Activated CD4-positive, alpha-beta T cell treated with anti-CD3 and anti-CD28 coated beads, Interleukin-2, amount 10 ng/mL, durations not matched to agents 24 days and 14 days (primary cell): ENCODE measurements at regions not wholly inside any gene's neighbourhood (a gene's known extent, or its start where the extent isn't known, plus 50 kb on each side); places are given as distances from the start of the nearest gene placed in this dataset.
"Not testable (repeated sequence)": the region's sequence is repeated elsewhere in the genome, so short reads cannot be mapped to it uniquely, and the experiment has no call there.

Experiments
- DNase-seq: peaks from one replicate; pipeline ENCODE4 v3.0.0; 2022
- H3K27ac Mint-ChIP-seq: one replicate; pipeline ENCODE4 v1.8.0; 2022; ENCODE audit warnings: mild to moderate bottlenecking, mixed read lengths
- H3K27me3 Mint-ChIP-seq: one replicate; pipeline ENCODE4 v1.8.0; 2022; ENCODE audit warnings: mixed read lengths
- H3K36me3 Mint-ChIP-seq: one replicate; pipeline ENCODE4 v1.8.0; 2022; ENCODE audit warnings: low read depth, mild to moderate bottlenecking, mixed read lengths
- H3K4me1 Mint-ChIP-seq: one replicate; pipeline ENCODE4 v1.8.0; 2021; ENCODE audit warnings: mixed read lengths
- H3K4me3 Mint-ChIP-seq: one replicate; pipeline ENCODE4 v1.8.0; 2022; ENCODE audit warnings: mild to moderate bottlenecking, moderate library complexity, mixed read lengths
- H3K9me3 Mint-ChIP-seq: one replicate; pipeline ENCODE4 v1.8.0; 2021; ENCODE audit warnings: mixed read lengths
- intact Hi-C: fragments of 100-400 bp; cut with micrococcal nuclease; formaldehyde crosslinking; loops from one replicate; pipeline ENCODE4 v1.15.1; 2023

DNA sequence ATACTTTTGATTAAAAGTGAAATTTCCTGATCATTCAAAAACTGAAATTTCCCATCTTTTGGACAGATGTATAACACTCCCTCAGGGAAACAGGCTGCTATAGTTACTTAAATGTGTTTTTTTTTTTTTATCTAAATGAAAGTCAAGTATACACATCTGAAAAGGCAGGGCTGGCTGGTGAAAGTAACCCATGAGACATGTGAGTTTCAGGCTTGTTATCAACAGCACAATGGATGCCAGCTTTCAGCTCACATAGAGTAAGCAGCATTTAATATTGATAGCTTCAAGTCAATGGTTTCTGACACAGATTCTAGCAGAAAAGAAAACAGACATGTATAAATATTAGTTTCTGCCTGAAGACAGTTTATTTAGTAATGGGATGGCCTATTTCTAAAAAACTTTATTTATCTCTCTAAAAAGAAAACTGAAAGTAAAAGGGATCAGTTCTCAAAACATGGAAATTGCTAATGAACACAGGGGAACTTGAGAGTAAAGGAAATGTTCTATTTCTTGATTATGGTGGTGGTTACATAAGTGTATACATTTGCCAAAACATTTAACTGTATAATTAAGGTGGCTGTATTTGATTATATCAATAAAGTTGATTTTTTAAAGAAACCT is 89.7 kb upstream of the CMC1 start:
- Mint-ChIP-seq H3K4me1 (peaks cover 2% of the 10 kb centered on the region), H3K4me3 (peak overlapping the region; percentile 32), H3K9me3 (peaks cover 8% of the 10 kb centered on the region), H3K36me3 (no peaks in the 10 kb centered on the region), H3K27ac (no peak overlapping the region), H3K27me3 (no peaks in the 10 kb centered on the region)
- DNase-seq, result no peak
- intact Hi-C loops, result no loop called here

DNA sequence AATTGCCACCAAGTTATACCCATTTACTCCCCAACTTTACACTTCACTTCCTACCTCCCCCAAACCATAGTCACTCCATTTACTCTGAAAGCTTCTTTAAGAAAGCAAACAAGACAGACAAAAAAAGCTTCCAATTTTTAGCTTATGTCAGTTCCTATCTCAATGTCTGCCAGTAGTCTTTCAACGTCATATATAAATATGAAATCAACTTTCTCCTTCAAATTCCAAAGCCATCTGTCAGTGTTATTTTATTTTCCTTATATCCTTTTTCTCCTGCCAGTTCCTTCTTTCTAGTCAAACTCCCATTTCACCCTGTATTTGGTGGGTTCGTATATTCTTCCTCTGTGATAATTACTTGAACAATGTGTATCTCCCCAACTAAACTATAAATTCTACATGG is 85.8 kb upstream of the CMC1 start:
- Mint-ChIP-seq H3K4me3 (no peak overlapping the region), H3K27ac (no peak overlapping the region), H3K27me3 (no peaks in the 10 kb centered on the region), H3K36me3 (no peaks in the 10 kb centered on the region), H3K9me3 (peaks cover 12% of the 10 kb centered on the region), H3K4me1 (peaks cover 2% of the 10 kb centered on the region)
- no peak for DNase-seq
- intact Hi-C loops, result no loop called here

DNA sequence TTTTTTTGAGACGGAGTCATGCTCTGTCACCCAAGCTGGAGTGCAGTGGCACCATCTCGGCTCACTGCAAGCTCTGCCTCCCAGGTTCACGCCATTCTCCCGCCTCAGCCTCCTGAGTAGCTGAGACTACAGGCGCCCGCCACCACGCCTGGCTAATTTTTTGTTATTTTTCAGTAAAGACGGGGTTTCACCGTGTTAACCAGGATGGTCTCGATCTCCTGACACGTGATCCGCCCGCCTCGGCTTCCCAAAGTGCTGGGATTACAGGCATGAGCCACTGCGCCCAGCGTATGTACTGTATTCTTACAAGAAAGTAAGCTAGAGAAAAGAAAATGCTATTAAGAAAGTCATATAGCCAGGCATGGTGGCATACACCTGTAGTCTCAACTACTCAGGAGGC is 84.8 kb upstream of the CMC1 start:
- DNase-seq, H3K4me1 Mint-ChIP-seq, H3K27me3 Mint-ChIP-seq, H3K27ac Mint-ChIP-seq, H3K4me3 Mint-ChIP-seq, intact Hi-C loops, H3K36me3 Mint-ChIP-seq: not testable (repeated sequence)
- peaks cover 12% of the 10 kb centered on the region for H3K9me3 Mint-ChIP-seq

DNA sequence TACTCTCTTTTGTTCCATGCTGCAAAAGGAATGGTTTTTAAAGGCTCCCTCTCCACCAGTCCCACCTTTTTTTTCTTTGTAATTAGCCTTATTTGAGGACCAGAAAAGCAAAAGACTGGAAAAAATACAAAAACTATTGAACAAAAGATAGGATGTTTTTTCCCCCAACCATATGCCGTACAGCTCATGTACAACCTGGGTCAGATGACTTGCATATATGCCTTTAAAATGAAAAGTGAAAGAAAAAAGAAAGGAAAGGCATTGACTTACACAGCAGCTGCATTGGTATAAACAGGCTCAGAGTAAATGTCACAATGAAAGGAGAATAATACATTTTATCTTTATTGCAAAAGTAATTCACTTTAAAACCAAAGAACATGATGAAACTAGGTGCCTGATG is 69.5 kb upstream of the CMC1 start:
- Mint-ChIP-seq H3K27ac (peak overlapping the region; percentile 81), H3K27me3 (peaks cover 4% of the 10 kb centered on the region), H3K9me3 (peaks cover 13% of the 10 kb centered on the region), H3K4me3 (peak overlapping the region; percentile 55), H3K4me1 (peaks cover 7% of the 10 kb centered on the region), H3K36me3 (peaks cover 11% of the 10 kb centered on the region)
- intact Hi-C loops, result loop anchor here (2.0 kb wide), 1 partner anchor 69 kb away; the partner anchor contains the start of gene CMC1
- peak; percentile 60 for DNase-seq

DNA sequence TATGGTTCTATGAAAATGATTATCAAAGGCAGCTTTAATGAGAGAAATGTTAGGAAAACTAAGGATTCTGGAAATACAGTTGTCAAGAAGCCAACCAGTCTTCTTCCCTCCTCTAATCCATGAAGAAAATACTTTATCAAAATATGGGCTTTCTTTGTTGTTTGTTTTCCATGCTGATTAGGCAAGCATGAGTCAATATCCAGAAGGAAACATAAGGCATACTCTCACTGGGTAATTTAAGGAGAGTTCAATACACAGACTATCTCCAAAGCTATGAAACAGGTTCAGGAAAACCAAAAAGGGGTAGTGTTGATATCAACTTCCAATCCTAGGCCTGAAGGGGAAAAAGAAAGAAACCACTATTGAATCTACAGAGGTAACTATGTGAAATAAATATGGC is 68.7 kb upstream of the CMC1 start:
- Mint-ChIP-seq H3K9me3 (peaks cover 13% of the 10 kb centered on the region), H3K36me3 (peaks cover 11% of the 10 kb centered on the region), H3K4me3 (no peak overlapping the region), H3K4me1 (peaks cover 7% of the 10 kb centered on the region), H3K27me3 (peaks cover 4% of the 10 kb centered on the region), H3K27ac (no peak overlapping the region)
- intact Hi-C loops, result loop anchor here (2.0 kb wide), 1 partner anchor 68 kb away; the partner anchor contains the start of gene CMC1
- DNase-seq, result no peak

DNA sequence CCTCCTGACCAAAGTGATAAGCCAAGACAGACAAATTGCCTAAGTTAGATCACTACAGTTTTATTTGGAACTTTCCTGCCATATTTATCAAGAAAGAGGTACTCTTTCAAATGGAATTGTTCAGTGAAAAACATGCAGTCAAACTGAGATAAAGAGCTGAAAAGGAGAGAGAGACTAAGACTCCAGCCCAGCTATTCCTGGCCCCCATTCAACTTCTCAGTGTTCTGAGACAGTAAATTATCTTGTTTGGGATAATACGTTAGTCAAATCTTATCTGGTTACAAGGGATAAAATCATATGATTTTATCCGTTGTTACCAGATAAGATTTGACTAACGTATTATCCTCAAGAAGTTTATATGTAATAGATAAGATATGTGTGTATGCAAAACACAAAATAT is 67.6 kb upstream of the CMC1 start:
- H3K4me3 Mint-ChIP-seq, result no peak overlapping the region
- H3K27me3 Mint-ChIP-seq, result peaks cover 4% of the 10 kb centered on the region
- H3K9me3 Mint-ChIP-seq, result peaks cover 13% of the 10 kb centered on the region
- DNase-seq, result no peak
- peaks cover 11% of the 10 kb centered on the region for H3K36me3 Mint-ChIP-seq
- H3K27ac Mint-ChIP-seq, result no peak overlapping the region
- peaks cover 7% of the 10 kb centered on the region for H3K4me1 Mint-ChIP-seq
- intact Hi-C loops, result loop anchor here (2.0 kb wide), 1 partner anchor 67 kb away; the partner anchor contains the start of gene CMC1

DNA sequence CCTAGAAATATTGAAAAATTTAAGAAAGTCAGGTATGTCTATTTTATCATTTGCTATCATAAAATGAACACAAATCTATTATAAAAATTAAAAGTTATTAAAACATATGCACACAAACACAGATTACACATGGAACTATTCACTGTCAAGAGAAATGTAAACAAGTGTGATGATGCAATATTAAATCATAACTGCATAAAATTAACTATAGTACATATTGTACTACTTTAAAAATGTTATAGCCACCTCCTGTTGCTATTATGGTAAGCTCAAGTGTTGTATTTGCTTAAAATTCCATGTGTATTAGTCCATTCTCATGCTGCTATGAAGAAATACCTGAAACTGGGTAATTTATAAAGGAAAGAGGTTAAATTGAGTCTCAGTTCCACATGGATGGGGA is 54.7 kb upstream of the CMC1 start:
- peaks cover 6% of the 10 kb centered on the region for H3K9me3 Mint-ChIP-seq
- DNase-seq, result no peak
- H3K36me3 Mint-ChIP-seq, result no peaks in the 10 kb centered on the region
- H3K4me1 Mint-ChIP-seq, result no peaks in the 10 kb centered on the region
- no peaks in the 10 kb centered on the region for H3K27me3 Mint-ChIP-seq
- no peak overlapping the region for H3K4me3 Mint-ChIP-seq
- intact Hi-C loops, result no loop called here
- no peak overlapping the region for H3K27ac Mint-ChIP-seq

DNA sequence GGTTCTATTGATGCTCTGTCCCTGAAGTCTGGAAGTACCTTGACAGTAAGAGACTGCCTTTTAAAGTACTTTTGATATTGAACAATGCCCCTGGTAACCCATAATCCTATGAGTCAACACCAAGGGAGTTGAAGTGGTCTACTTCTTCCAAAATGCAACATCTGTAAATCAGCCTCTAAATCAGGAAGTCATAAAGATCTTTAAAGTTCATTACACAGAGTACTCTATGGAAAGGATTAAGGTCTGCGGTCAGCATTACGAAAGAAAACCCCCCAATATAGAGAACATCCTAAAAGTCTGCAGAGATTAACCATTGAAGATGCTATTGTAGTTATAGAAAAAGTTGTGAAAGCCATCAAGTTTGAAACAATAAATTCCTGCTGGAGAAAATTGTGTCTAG is 52.7 kb upstream of the CMC1 start:
- intact Hi-C loops, result no loop called here
- no peaks in the 10 kb centered on the region for H3K4me1 Mint-ChIP-seq

DNA sequence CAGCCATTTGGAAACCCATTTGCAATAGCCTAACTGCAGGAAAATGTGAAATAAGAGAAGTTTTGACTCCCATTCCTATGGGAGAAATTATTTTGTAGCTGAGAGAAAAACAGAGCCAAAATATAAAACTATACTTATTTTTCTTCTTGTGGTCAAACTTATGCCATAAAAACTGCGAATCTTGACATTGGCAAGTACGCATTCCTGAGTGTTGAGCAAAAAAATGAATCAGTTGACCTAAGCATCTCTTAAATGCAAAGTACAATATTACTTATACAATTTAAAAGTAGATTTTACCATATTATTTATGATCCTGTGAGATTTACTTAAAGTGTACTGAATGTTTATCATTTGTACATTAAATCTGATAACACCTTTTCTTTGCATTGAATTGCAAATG is 50.1 kb upstream of the CMC1 start:
- Mint-ChIP-seq H3K27ac (no peak overlapping the region), H3K36me3 (no peaks in the 10 kb centered on the region), H3K27me3 (no peaks in the 10 kb centered on the region), H3K9me3 (no peaks in the 10 kb centered on the region), H3K4me1 (no peaks in the 10 kb centered on the region), H3K4me3 (no peak overlapping the region)
- no peak for DNase-seq
- intact Hi-C loops, result no loop called here

More for the DNA sequence above, 52.7 kb upstream of the CMC1 start:
- no peak overlapping the region for H3K4me3 Mint-ChIP-seq
- no peaks in the 10 kb centered on the region for H3K27me3 Mint-ChIP-seq
- H3K36me3 Mint-ChIP-seq, result no peaks in the 10 kb centered on the region
- no peaks in the 10 kb centered on the region for H3K9me3 Mint-ChIP-seq
- DNase-seq, result no peak
- H3K27ac Mint-ChIP-seq, result no peak overlapping the region
